22Rv1 (cell line): ENCODE measurements at regions not wholly inside any gene's neighbourhood (a gene's known extent, or its start where the extent isn't known, plus 50 kb on each side); places are given as distances from the start of the nearest gene placed in this dataset.

Experiments used
- CTCF ChIP-seq: fragments of 450-650 bp; IDR thresholded peaks from 2 replicates; pipeline ENCODE4 v1.5.1; 2017; ENCODE audit warnings: mild to moderate bottlenecking
- ZFX ChIP-seq: fragments of 450-650 bp; IDR thresholded peaks from 2 replicates; pipeline ENCODE4 v1.6.1; 2017; ENCODE audit warnings: antibody characterized with exemption, borderline replicate concordance

GRCh38 chr6:4670290-4670689, 105.9 kb upstream of the CDYL start:
- no peak for TF ChIP-seq CTCF
- no peak for TF ChIP-seq ZFX
